IMR-90 (cell line): ENCODE measurements at regions not wholly inside any gene's neighbourhood (a gene's known extent, or its start where the extent isn't known, plus 50 kb on each side); places are given as distances from the start of the nearest gene placed in this dataset.

ENCODE experiments used
- ATAC-seq: fragments of 200-7000 bp; cut with Tn5 transposase; 2 replicates; pipeline ENCODE4 v1.9.1; 2020; ENCODE audit warnings: low read depth, mild to moderate bottlenecking, moderate library complexity
- BruUV-seq: library from RNA; stranded (reverse); fragments of 400-500 nt; replicated peaks from 2 replicates; lab custom pipeline; 2021; lab: Mats Ljungman, UMichigan
- CTCF ChIA-PET: fragments of 300-600 bp; formaldehyde crosslinking; extraction: SDS; loops from one replicate; lab custom pipeline; 2021; ENCODE audit warnings: antibody characterized with exemption; lab: Yijun Ruan, JAX
- POLR2A ChIA-PET: fragments of 300-600 bp; sonication (Branson Sonifier 250); formaldehyde crosslinking; loops from one replicate; lab custom pipeline; 2022; ENCODE audit warnings: antibody characterized with exemption; ENCODE audit not compliant: unreplicated experiment; lab: Charles Lee
- DNase-seq: peaks from one replicate; pipeline ENCODE4 v3.0.0; 2013
- H2AFZ ChIP-seq: replicated peaks from 2 replicates; pipeline ENCODE3; 2013; ENCODE audit warnings: low read length, mild to moderate bottlenecking; ENCODE audit not compliant: poor library complexity
- H2AK5ac ChIP-seq: 2 replicates; pipeline ENCODE4 v1.6.1; 2013; ENCODE audit warnings: low read depth, low read length, inconsistent platforms
- H2AK9ac ChIP-seq: replicated peaks from 2 replicates; pipeline ENCODE3; 2013; ENCODE audit warnings: mild to moderate bottlenecking, low read depth, low read length, moderate library complexity; ENCODE audit not compliant: poor library complexity
- H2BK120ac ChIP-seq: 2 replicates; pipeline ENCODE4 v1.6.1; 2013; ENCODE audit warnings: low read depth, low read length, inconsistent platforms
- H2BK15ac ChIP-seq: 3 replicates; pipeline ENCODE4 v1.6.1; 2013; ENCODE audit warnings: low read depth, low read length, inconsistent platforms
- H2BK20ac ChIP-seq: 2 replicates; pipeline ENCODE4 v1.6.1; 2013; ENCODE audit warnings: low read depth, mild to moderate bottlenecking, inconsistent platforms, low read length, moderate library complexity
- H2BK5ac ChIP-seq: 2 replicates; pipeline ENCODE4 v1.6.1; 2013; ENCODE audit warnings: mild to moderate bottlenecking, low read depth, low read length, inconsistent platforms; ENCODE audit not compliant: poor library complexity, severe bottlenecking
- H3K14ac ChIP-seq: replicated peaks from 2 replicates; pipeline ENCODE4 v1.6.1; 2013; ENCODE audit warnings: low read depth, low read length, inconsistent platforms
- H3K18ac ChIP-seq: 2 replicates; pipeline ENCODE4 v1.6.1; 2013; ENCODE audit warnings: low read depth, low read length, control low read depth
- H3K23ac ChIP-seq: 2 replicates; pipeline ENCODE4 v1.6.1; 2013; ENCODE audit warnings: low read depth, low read length, inconsistent platforms
- H3K27ac ChIP-seq: 2 replicates; pipeline ENCODE4 v1.5.1; 2013; ENCODE audit warnings: mild to moderate bottlenecking, control low read depth, low read length; ENCODE audit not compliant: insufficient read depth
- H3K27me3 ChIP-seq: 2 replicates; pipeline ENCODE4 v1.6.1; 2013; ENCODE audit warnings: low read length; ENCODE audit not compliant: control insufficient read depth, insufficient read depth
- H3K36me3 ChIP-seq: 2 replicates; pipeline ENCODE4 v1.6.1; 2013; ENCODE audit warnings: low read length, mixed read lengths; ENCODE audit not compliant: control insufficient read depth, insufficient read depth
- H3K4ac ChIP-seq: 2 replicates; pipeline ENCODE4 v1.6.1; 2013; ENCODE audit warnings: low read depth, low read length, inconsistent platforms
- H3K4me1 ChIP-seq: 2 replicates; pipeline ENCODE4 v1.6.1; 2013; ENCODE audit warnings: low read length, mixed read lengths; ENCODE audit not compliant: control insufficient read depth, insufficient read depth
- H3K4me2 ChIP-seq: 2 replicates; pipeline ENCODE4 v1.6.1; 2013; ENCODE audit warnings: low read depth, mild to moderate bottlenecking, control low read depth, low read length, moderate library complexity
- H3K4me3 ChIP-seq: 2 replicates; pipeline ENCODE4 v1.5.1; 2013; ENCODE audit warnings: low read depth, mild to moderate bottlenecking, control low read depth, low read length, moderate library complexity; ENCODE audit not compliant: insufficient read depth
- H3K56ac ChIP-seq: 2 replicates; pipeline ENCODE4 v1.6.1; 2013; ENCODE audit warnings: low read length, inconsistent platforms; ENCODE audit not compliant: insufficient read depth; ENCODE audit errors: extremely low read depth
- H3K79me1 ChIP-seq, 2 experiments: 2 replicates each; pipeline ENCODE4 v1.6.1; 2013; ENCODE audit warnings: low read length in 2 of 2, inconsistent platforms in 1 of 2, low read depth in 1 of 2
- H3K9ac ChIP-seq: 2 replicates; pipeline ENCODE4 v1.6.1; 2013; ENCODE audit warnings: low read depth, low read length, control low read depth
- H3K9me1 ChIP-seq: 2 replicates; pipeline ENCODE4 v1.6.1; 2013; ENCODE audit warnings: low read length, inconsistent platforms; ENCODE audit not compliant: insufficient read depth
- H3K9me3 ChIP-seq: 2 replicates; pipeline ENCODE4 v1.6.1; 2013; ENCODE audit warnings: low read length; ENCODE audit not compliant: control insufficient read depth, insufficient read depth
- H4K20me1 ChIP-seq: 2 replicates; pipeline ENCODE4 v1.6.1; 2013; ENCODE audit warnings: low read length, inconsistent platforms; ENCODE audit not compliant: insufficient read depth
- H4K5ac ChIP-seq: 2 replicates; pipeline ENCODE4 v1.6.1; 2013; ENCODE audit warnings: mild to moderate bottlenecking, low read depth, low read length, control low read depth
- H4K8ac ChIP-seq, 2 experiments: 2 replicates each; pipeline ENCODE4 v1.6.1; 2013; ENCODE audit warnings: low read depth in 2 of 2, low read length in 2 of 2, control low read depth in 1 of 2, inconsistent platforms in 1 of 2
- H4K91ac ChIP-seq: 2 replicates; pipeline ENCODE4 v1.6.1; 2013; ENCODE audit warnings: low read depth, low read length, inconsistent platforms; ENCODE audit not compliant: insufficient read depth
- BHLHE40 ChIP-seq: fragments of 150-350 bp; IDR thresholded peaks from 2 replicates; pipeline ENCODE4 v1.6.1; 2016; ENCODE audit warnings: mild to moderate bottlenecking, low read depth, low read length
- CEBPB ChIP-seq: IDR thresholded peaks from 2 replicates; pipeline ENCODE4 v1.6.1; 2012; ENCODE audit warnings: low read depth, low read length, improper control_type of control experiment
- CHD1 ChIP-seq: IDR thresholded peaks from 2 replicates; pipeline ENCODE4 v1.6.1; 2012; ENCODE audit warnings: low read depth, low read length, improper control_type of control experiment
- FOS ChIP-seq: fragments of 150-350 bp; IDR thresholded peaks from 2 replicates; pipeline ENCODE4 v1.6.1; 2016; ENCODE audit warnings: low read depth, low read length
- MAFK ChIP-seq: IDR thresholded peaks from 2 replicates; pipeline ENCODE4 v1.6.1; 2012; ENCODE audit warnings: low read depth, low read length, improper control_type of control experiment
- MAZ ChIP-seq: IDR thresholded peaks from 2 replicates; pipeline ENCODE4 v1.6.1; 2012; ENCODE audit warnings: low read depth, mild to moderate bottlenecking, low read length, improper control_type of control experiment, moderate library complexity, borderline replicate concordance
- MXI1 ChIP-seq: IDR thresholded peaks from 2 replicates; pipeline ENCODE4 v1.6.1; 2012; ENCODE audit warnings: low read depth, mild to moderate bottlenecking, low read length, moderate library complexity, borderline replicate concordance
- NFE2L2 ChIP-seq: fragments of 150-350 bp; IDR thresholded peaks from 2 replicates; pipeline ENCODE4 v1.6.1; 2016; ENCODE audit warnings: low read depth, mild to moderate bottlenecking, low read length
- POLR2A ChIP-seq: IDR thresholded peaks from 2 replicates; pipeline ENCODE4 v1.6.1; 2012; ENCODE audit warnings: mild to moderate bottlenecking, low read depth, low read length
- RAD21 ChIP-seq: IDR thresholded peaks from 2 replicates; pipeline ENCODE4 v1.6.1; 2012; ENCODE audit warnings: low read length, improper control_type of control experiment
- RCOR1 ChIP-seq: IDR thresholded peaks from 2 replicates; pipeline ENCODE4 v1.6.1; 2012; ENCODE audit warnings: mild to moderate bottlenecking, low read length, improper control_type of control experiment; ENCODE audit not compliant: insufficient replicate concordance
- RFX5 ChIP-seq: IDR thresholded peaks from 2 replicates; pipeline ENCODE4 v1.8.0; 2012; ENCODE audit warnings: low read depth, mild to moderate bottlenecking, low read length, moderate library complexity
- SMC3 ChIP-seq: fragments of 150-350 bp; IDR thresholded peaks from 2 replicates; pipeline ENCODE4 v1.6.1; 2016; ENCODE audit warnings: low read depth, mild to moderate bottlenecking, antibody characterized with exemption, low read length, moderate library complexity
- whole genome bisulfite sequencing, 2 experiments: methylation state at CpG; one replicate each; pipeline versions ENCODE4 v1.1.5 to v1.1.7; 2013; ENCODE audit warnings: missing lambda C conversion rate in 2 of 2; ENCODE audit not compliant: insufficient read length in 1 of 2; ENCODE audit errors: extremely low coverage in 2 of 2; 5-methylcytosine and 5-hydroxymethylcytosine counted together
- dilution Hi-C: fragments of 300-500 bp; cut with HindIII; formaldehyde crosslinking; loops from one replicate; pipeline ENCODE4 v1.14.3; 2018; ENCODE audit warnings: low sequenced_read_pairs; ENCODE audit not compliant: unreplicated experiment
- in situ Hi-C: fragments of 300-500 bp; cut with MboI; formaldehyde crosslinking; loops from 3 replicates; pipeline ENCODE4 v1.14.3; 2019; ENCODE audit warnings: low sequenced_read_pairs, inconsistent platforms, mixed read lengths
- intact Hi-C: fragments of 100-400 bp; cut with micrococcal nuclease; formaldehyde crosslinking; loops from 2 replicates; pipeline ENCODE4 v1.10.0; 2022
- TF ChIP-seq, protein P1 (sequence below): conservative IDR thresholded peaks from 2 replicates; pipeline ENCODE4 v1.5.1; 2012; ENCODE audit warnings: mild to moderate bottlenecking, low read depth, low read length, improper control_type of control experiment
- TF ChIP-seq, protein P2 (sequence below): fragments of 150-350 bp; IDR thresholded peaks from 2 replicates; pipeline ENCODE4 v1.6.1; 2016; ENCODE audit warnings: low read depth, mild to moderate bottlenecking, low read length, moderate library complexity, borderline replicate concordance
- TF ChIP-seq, protein P3 (sequence below): fragments of 150-350 bp; IDR thresholded peaks from 2 replicates; pipeline ENCODE4 v1.6.1; 2017; ENCODE audit warnings: mild to moderate bottlenecking, antibody characterized with exemption, low read length, low read depth

DNA sequence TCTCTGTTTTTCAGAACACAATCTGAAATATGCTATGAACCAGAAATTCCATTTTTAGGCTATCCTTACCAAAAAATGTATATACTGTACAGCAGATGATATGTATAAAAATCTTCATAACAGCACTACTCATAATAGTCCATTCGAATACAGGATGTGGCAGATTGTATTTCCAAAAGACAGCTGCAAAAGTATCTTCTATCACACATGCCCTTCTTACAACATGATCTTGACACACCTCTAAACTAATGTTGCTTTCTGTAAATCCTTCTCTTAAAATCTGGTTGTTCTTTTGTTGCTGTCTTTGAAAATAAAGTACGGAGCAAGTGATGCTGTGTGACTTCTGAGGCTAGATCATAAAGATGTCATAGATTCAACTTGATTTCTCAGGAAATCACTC is 409.9 kb upstream of the LUZP2 start:
- Histone ChIP-seq H3K4me3 (no peak overlapping the region), H3K4me1 (peaks cover 6% of the 10 kb centered on the region), H3K14ac (no peak overlapping the region), H4K5ac (peak overlapping the region; percentile 36; the same call in 1 of the 2 replicates), H2AFZ (no peak overlapping the region), H4K8ac (no peak overlapping the region; a peak in 1 of 4 replicates), H3K4me2 (no peak overlapping the region), H3K79me1 (no peaks in the 10 kb centered on the region), H3K18ac (no peak overlapping the region), H3K36me3 (no peaks in the 10 kb centered on the region), H3K27me3 (no peaks in the 10 kb centered on the region), H3K23ac (no peak overlapping the region), H3K9me1 (peaks cover 3% of the 10 kb centered on the region; the same call in 1 of the 2 replicates), H3K4ac (peak overlapping the region; percentile 9; the same call in 1 of the 2 replicates), H2BK120ac (0 out of 2 replicates have a peak overlapping the region, but pooled peaks have one; percentile 16), H3K9ac (no peak overlapping the region), H2BK5ac (no peak overlapping the region), H3K27ac (no peak overlapping the region), H3K9me3 (no peaks in the 10 kb centered on the region), H2BK15ac (peak overlapping the region; percentile 48; the same call in 1 of the 3 replicates), H2AK9ac (no peak overlapping the region), H3K56ac (no peak overlapping the region), H2AK5ac (no peak overlapping the region), H4K20me1 (no peaks in the 10 kb centered on the region), H2BK20ac (no peak overlapping the region), H4K91ac (no peak overlapping the region)
- CTCF ChIA-PET, result no interaction called here
- DNase-seq (no peak), ATAC-seq (no peak)
- dilution Hi-C loops, result no loop called here
- POLR2A ChIA-PET, result no interaction called here
- no TSS peak for BruUV-seq
- in situ Hi-C loops, result no loop called here
- TF ChIP-seq MXI1, result no peak
- TF ChIP-seq POLR2A, result no peak
- TF ChIP-seq, protein P1, sequence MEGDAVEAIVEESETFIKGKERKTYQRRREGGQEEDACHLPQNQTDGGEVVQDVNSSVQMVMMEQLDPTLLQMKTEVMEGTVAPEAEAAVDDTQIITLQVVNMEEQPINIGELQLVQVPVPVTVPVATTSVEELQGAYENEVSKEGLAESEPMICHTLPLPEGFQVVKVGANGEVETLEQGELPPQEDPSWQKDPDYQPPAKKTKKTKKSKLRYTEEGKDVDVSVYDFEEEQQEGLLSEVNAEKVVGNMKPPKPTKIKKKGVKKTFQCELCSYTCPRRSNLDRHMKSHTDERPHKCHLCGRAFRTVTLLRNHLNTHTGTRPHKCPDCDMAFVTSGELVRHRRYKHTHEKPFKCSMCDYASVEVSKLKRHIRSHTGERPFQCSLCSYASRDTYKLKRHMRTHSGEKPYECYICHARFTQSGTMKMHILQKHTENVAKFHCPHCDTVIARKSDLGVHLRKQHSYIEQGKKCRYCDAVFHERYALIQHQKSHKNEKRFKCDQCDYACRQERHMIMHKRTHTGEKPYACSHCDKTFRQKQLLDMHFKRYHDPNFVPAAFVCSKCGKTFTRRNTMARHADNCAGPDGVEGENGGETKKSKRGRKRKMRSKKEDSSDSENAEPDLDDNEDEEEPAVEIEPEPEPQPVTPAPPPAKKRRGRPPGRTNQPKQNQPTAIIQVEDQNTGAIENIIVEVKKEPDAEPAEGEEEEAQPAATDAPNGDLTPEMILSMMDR, result no peak
- no peak for TF ChIP-seq CEBPB
- TF ChIP-seq SMC3, result no peak
- no peak for TF ChIP-seq BHLHE40
- TF ChIP-seq, protein P2, sequence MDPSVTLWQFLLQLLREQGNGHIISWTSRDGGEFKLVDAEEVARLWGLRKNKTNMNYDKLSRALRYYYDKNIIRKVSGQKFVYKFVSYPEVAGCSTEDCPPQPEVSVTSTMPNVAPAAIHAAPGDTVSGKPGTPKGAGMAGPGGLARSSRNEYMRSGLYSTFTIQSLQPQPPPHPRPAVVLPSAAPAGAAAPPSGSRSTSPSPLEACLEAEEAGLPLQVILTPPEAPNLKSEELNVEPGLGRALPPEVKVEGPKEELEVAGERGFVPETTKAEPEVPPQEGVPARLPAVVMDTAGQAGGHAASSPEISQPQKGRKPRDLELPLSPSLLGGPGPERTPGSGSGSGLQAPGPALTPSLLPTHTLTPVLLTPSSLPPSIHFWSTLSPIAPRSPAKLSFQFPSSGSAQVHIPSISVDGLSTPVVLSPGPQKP, result no peak
- no peak for TF ChIP-seq FOS
- TF ChIP-seq RCOR1, result no peak
- TF ChIP-seq RAD21, result no peak
- TF ChIP-seq, protein P3, sequence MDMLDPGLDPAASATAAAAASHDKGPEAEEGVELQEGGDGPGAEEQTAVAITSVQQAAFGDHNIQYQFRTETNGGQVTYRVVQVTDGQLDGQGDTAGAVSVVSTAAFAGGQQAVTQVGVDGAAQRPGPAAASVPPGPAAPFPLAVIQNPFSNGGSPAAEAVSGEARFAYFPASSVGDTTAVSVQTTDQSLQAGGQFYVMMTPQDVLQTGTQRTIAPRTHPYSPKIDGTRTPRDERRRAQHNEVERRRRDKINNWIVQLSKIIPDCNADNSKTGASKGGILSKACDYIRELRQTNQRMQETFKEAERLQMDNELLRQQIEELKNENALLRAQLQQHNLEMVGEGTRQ, result no peak
- TF ChIP-seq MAFK, result no peak
- TF ChIP-seq RFX5, result no peak
- no peak for TF ChIP-seq CHD1
- no peak for TF ChIP-seq NFE2L2
- TF ChIP-seq MAZ, result no peak
- no CpG with 5 or more reads among the region's 2 CpGs for WGBS, 2 experiments
- intact Hi-C loops, result loop anchor here (10.0 kb wide), 1 partner anchor 972 kb away; no protein-coding TSS in a partner anchor
